HepG2 (cell line): ENCODE measurements at regions not wholly inside any gene's neighbourhood (a gene's known extent, or its start where the extent isn't known, plus 50 kb on each side); places are given as distances from the start of the nearest gene placed in this dataset.
A peak's percentile ranks its signal among the peaks of the same experiment; 100 is the strongest.
"Not testable (repeated sequence)": the region's sequence is repeated elsewhere in the genome, so short reads cannot be mapped to it uniquely, and the experiment has no call there.

Experiments used
- ATAC-seq: fragments of 200-7000 bp; cut with Tn5 transposase; 3 replicates; pipeline ENCODE4 v1.9.1; 2020; ENCODE audit warnings: mild to moderate bottlenecking, moderate library complexity
- BruUV-seq: library from RNA; stranded (reverse); fragments of 400-500 nt; replicated peaks from 2 replicates; lab custom pipeline; 2021; lab: Mats Ljungman, UMichigan
- CTCF ChIA-PET: fragments of 300-600 bp; formaldehyde crosslinking; extraction: SDS; loops from one replicate; lab custom pipeline; 2021; ENCODE audit warnings: low total read pairs, inconsistent platforms, low intra/inter-chr PET ratio; lab: Yijun Ruan, JAX
- POLR2A ChIA-PET: fragments of 350-600 bp; sonication (Branson Sonifier 250); formaldehyde crosslinking; loops from one replicate; lab custom pipeline; 2020; ENCODE audit warnings: antibody characterized with exemption, inconsistent platforms; lab: Yijun Ruan, JAX
- DNase-seq: peaks from one replicate; pipeline ENCODE4 v3.0.0-alpha.2; 2015; ENCODE audit warnings: low spot score
- FAIRE-seq: peaks from 3 replicates; lab custom pipeline; 2011; peaks lifted over from hg19 to GRCh38; lab: Jason Lieb, UNC
- H2AFZ ChIP-seq: one replicate; pipeline ENCODE4 v1.6.1; 2011; ENCODE audit warnings: low read length, inconsistent platforms
- H3K27ac ChIP-seq: fragments of 300-600 bp; 3 replicates; pipeline ENCODE4 v1.8.0; 2011; ENCODE audit warnings: mixed run types, mild to moderate bottlenecking, mixed read lengths, low read length, inconsistent platforms; ENCODE audit not compliant: insufficient read depth; ENCODE audit errors: extremely low read length
- H3K27me3 ChIP-seq, 2 experiments: fragments of 200-600 bp in 1 of 2; 2 replicates in 1 of 2; 3 replicates in 1 of 2; pipeline versions ENCODE4 v1.6.0 to v1.8.0; 2011; ENCODE audit warnings: low read length in 2 of 2, mild to moderate bottlenecking in 2 of 2, moderate library complexity in 2 of 2, inconsistent platforms in 1 of 2; ENCODE audit not compliant: insufficient read depth in 2 of 2, control insufficient read depth in 1 of 2
- H3K36me3 ChIP-seq, 2 experiments: fragments of 200-600 bp in 1 of 2; replicated peaks in 1 of 2; 2 replicates in 1 of 2; 3 replicates in 1 of 2; pipeline versions ENCODE4 v1.5.1 to v1.8.0; 2011; ENCODE audit warnings: low read length in 2 of 2, inconsistent platforms in 1 of 2; ENCODE audit not compliant: insufficient read depth in 2 of 2, control insufficient read depth in 1 of 2
- H3K4me1 ChIP-seq: 2 replicates; pipeline ENCODE4 v1.5.1; 2012; ENCODE audit warnings: low read length, inconsistent platforms; ENCODE audit not compliant: insufficient read depth
- H3K4me2 ChIP-seq: 2 replicates; pipeline ENCODE4 v1.6.0; 2011; ENCODE audit warnings: low read depth, low read length, inconsistent platforms
- H3K4me3 ChIP-seq, 3 experiments: fragments of 200-600 bp in 1 of 3; sonication (generic), shearing (Covaris generic) in 1 of 3; replicated peaks in 1 of 3; 2 replicates each; pipeline ENCODE4 v1.5.1; 2011 to 2016; ENCODE audit warnings: low read length in 3 of 3, inconsistent platforms in 2 of 3, low read depth in 2 of 3, mild to moderate bottlenecking in 2 of 3, control low read depth in 1 of 3, mixed read lengths in 1 of 3; ENCODE audit not compliant: insufficient read depth in 1 of 3
- H3K79me2 ChIP-seq: one replicate; pipeline ENCODE4 v1.6.1; 2011; ENCODE audit warnings: low read length, inconsistent platforms; ENCODE audit not compliant: insufficient read depth
- H3K9ac ChIP-seq: 2 replicates; pipeline ENCODE4 v1.6.0; 2011; ENCODE audit warnings: mild to moderate bottlenecking, low read depth, low read length, inconsistent platforms; ENCODE audit not compliant: insufficient read depth
- H3K9me3 ChIP-seq: 2 replicates; pipeline ENCODE4 v1.5.1; 2012; ENCODE audit warnings: mild to moderate bottlenecking, low read length
- H4K20me1 ChIP-seq: 2 replicates; pipeline ENCODE4 v1.6.0; 2011; ENCODE audit warnings: inconsistent platforms, mild to moderate bottlenecking, low read length, moderate library complexity; ENCODE audit not compliant: insufficient read depth
- WGBS: methylation state at CpG from one replicate; pipeline ENCODE4 v1.1.6; 2017; ENCODE audit warnings: low lambda C conversion rate; 5-methylcytosine and 5-hydroxymethylcytosine counted together
- in situ Hi-C: cut with HindIII; loops from 2 replicates; pipeline ENCODE4 v1.10.0; 2017; ENCODE audit warnings: low pct_unique_long_range_greater_than_20kb; ENCODE audit not compliant: extremely low pct_ligation_motif_present
- intact Hi-C: fragments of 100-400 bp; cut with micrococcal nuclease; formaldehyde crosslinking; loops from one replicate; pipeline ENCODE4 v1.10.0; 2022; ENCODE audit not compliant: unreplicated experiment

GRCh38 chr21:7825627-7826026, 2695.8 kb upstream of the TPTE start:
- H2AFZ ChIP-seq, BruUV-seq, H3K9ac ChIP-seq, H3K9me3 ChIP-seq, in situ Hi-C loops, FAIRE-seq, H3K4me2 ChIP-seq, H4K20me1 ChIP-seq, H3K27me3 ChIP-seq, CTCF ChIA-PET, H3K79me2 ChIP-seq, POLR2A ChIA-PET, H3K4me3 ChIP-seq, H3K27ac ChIP-seq, H3K36me3 ChIP-seq, intact Hi-C loops, ATAC-seq, H3K4me1 ChIP-seq, DNase-seq: not testable (repeated sequence)
- no CpG with 5 or more reads among the region's 10 CpGs for WGBS

GRCh38 chr21:7826174-7826573, 2695.2 kb upstream of the TPTE start:
- H3K9ac ChIP-seq, H3K27me3 ChIP-seq, H3K4me3 ChIP-seq, CTCF ChIA-PET, in situ Hi-C loops, H3K36me3 ChIP-seq, ATAC-seq, H3K9me3 ChIP-seq, DNase-seq, H3K4me2 ChIP-seq, H2AFZ ChIP-seq, POLR2A ChIA-PET, H3K27ac ChIP-seq, FAIRE-seq, BruUV-seq, H4K20me1 ChIP-seq, intact Hi-C loops, H3K79me2 ChIP-seq, H3K4me1 ChIP-seq: not testable (repeated sequence)
- WGBS = no CpG with 5 or more reads among the region's 6 CpGs

DNA sequence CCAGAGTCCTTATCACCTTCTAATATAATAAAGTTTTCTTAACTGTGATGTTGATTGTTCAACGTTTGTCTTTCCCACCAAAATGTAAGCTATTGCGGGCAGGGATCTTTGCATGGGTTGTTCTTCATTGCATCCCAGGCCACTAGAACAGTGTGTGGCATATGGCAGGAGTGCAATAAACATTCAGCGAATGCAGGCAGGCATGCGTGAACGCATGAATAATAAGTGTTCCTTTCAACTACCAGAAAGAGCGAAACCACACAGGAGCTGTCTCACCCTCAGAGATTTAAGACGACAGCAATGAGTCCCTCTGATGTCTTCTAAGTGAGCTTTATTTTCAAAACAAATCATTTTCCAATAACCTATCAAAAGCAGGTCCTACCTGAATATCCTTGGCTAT, 2693.1 kb upstream of the TPTE start:
- ATAC-seq, H3K27ac ChIP-seq, H3K9me3 ChIP-seq, H2AFZ ChIP-seq, CTCF ChIA-PET, H4K20me1 ChIP-seq, H3K4me1 ChIP-seq, FAIRE-seq, BruUV-seq, H3K9ac ChIP-seq, H3K79me2 ChIP-seq, H3K27me3 ChIP-seq, in situ Hi-C loops, DNase-seq, H3K36me3 ChIP-seq, POLR2A ChIA-PET, H3K4me2 ChIP-seq, intact Hi-C loops, H3K4me3 ChIP-seq: not testable (repeated sequence)
- no CpG with 5 or more reads among the region's 7 CpGs for WGBS

DNA sequence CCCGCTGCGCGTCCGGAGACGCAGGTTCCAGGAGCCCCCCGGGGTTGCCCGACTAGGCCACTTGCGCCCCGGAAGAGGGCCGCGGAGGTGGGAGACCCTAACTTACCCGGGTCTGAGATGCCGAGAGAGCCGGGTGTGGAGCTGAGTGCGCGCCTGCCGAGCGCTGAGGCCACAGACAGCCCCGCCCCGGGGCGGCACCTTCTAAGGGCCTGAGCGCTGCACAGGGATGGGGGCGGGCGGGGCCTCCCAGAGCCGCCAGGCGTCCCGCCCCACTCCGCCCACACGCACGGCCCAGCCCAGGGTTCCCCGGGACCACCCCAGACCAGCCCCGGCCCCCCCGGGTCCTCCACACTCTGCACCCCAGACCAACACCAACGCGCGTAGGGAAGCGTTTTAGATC, 2692.0 kb upstream of the TPTE start:
- BruUV-seq = not testable (repeated sequence)

More for the DNA sequence above, 2692.0 kb upstream of the TPTE start:
- H3K4me2 ChIP-seq, in situ Hi-C loops, H3K4me1 ChIP-seq, H4K20me1 ChIP-seq, H3K27ac ChIP-seq, H3K4me3 ChIP-seq, intact Hi-C loops, POLR2A ChIA-PET, H3K36me3 ChIP-seq, DNase-seq, H3K9ac ChIP-seq, CTCF ChIA-PET, H3K27me3 ChIP-seq, H3K79me2 ChIP-seq, H3K9me3 ChIP-seq, FAIRE-seq, H2AFZ ChIP-seq: not testable (repeated sequence)
- peak; percentile 84 for ATAC-seq
- no CpG with 5 or more reads among the region's 37 CpGs for WGBS
